ENCODE measurements at regions not wholly inside any gene's neighbourhood (a gene's known extent, or its start where the extent isn't known, plus 50 kb on each side); places are given as distances from the start of the nearest gene placed in this dataset.

- no peak for TF ChIP-seq CTCF (IDR thresholded peaks at IDR 0.05; ENCODE audit: insufficient read depth, low read length, poor library complexity, severe bottlenecking)
- Histone ChIP-seq H3K27me3 (replicated peaks; ENCODE audit: control insufficient read depth, insufficient read depth, low read length) (no peaks in the 10 kb centered on the region), H3K36me3 (ENCODE audit: control insufficient read depth, insufficient read depth, low read length) (no peaks in the 10 kb centered on the region), H3K4me3 (replicated peaks; ENCODE audit: low read depth, low read length) (no peak overlapping the region)
- no peak for DNase-seq (ENCODE audit: extremely low read depth, insufficient read length)
Observed at GRCh38 chr14:84959851-84960520, 570.0 kb upstream of the FLRT2 start.

- no peaks in the 10 kb centered on the region for H3K27me3 ChIP-seq (replicated peaks; ENCODE audit: control insufficient read depth, insufficient read depth, low read length)
- H3K4me3 ChIP-seq (replicated peaks; ENCODE audit: low read depth, low read length): no peak overlapping the region
- TF ChIP-seq CTCF (IDR thresholded peaks at IDR 0.05; ENCODE audit: insufficient read depth, low read length, poor library complexity, severe bottlenecking): no peak
- DNase-seq (ENCODE audit: extremely low read depth, insufficient read length): no peak
- no peaks in the 10 kb centered on the region for H3K36me3 ChIP-seq (ENCODE audit: control insufficient read depth, insufficient read depth, low read length)
Observed at GRCh38 chr14:84961637-84962036, 568.3 kb upstream of the FLRT2 start.

- no peak for TF ChIP-seq CTCF (IDR thresholded peaks at IDR 0.05; ENCODE audit: insufficient read depth, low read length, poor library complexity, severe bottlenecking)
- Histone ChIP-seq H3K27me3 (replicated peaks; ENCODE audit: control insufficient read depth, insufficient read depth, low read length) (no peaks in the 10 kb centered on the region), H3K4me3 (replicated peaks; ENCODE audit: low read depth, low read length) (no peak overlapping the region), H3K36me3 (ENCODE audit: control insufficient read depth, insufficient read depth, low read length) (no peaks in the 10 kb centered on the region)
- no peak for DNase-seq (ENCODE audit: extremely low read depth, insufficient read length)
Observed at GRCh38 chr14:84963518-84963917, 566.4 kb upstream of the FLRT2 start.

GRCh38 chr14:84965279-84965678, 564.7 kb upstream of the FLRT2 start:
- TF ChIP-seq CTCF (IDR thresholded peaks at IDR 0.05; ENCODE audit: insufficient read depth, low read length, poor library complexity, severe bottlenecking): no peak
- Histone ChIP-seq H3K4me3 (replicated peaks; ENCODE audit: low read depth, low read length) (no peak overlapping the region), H3K36me3 (ENCODE audit: control insufficient read depth, insufficient read depth, low read length) (no peaks in the 10 kb centered on the region), H3K27me3 (replicated peaks; ENCODE audit: control insufficient read depth, insufficient read depth, low read length) (no peaks in the 10 kb centered on the region)
- DNase-seq (ENCODE audit: extremely low read depth, insufficient read length): no peak

GRCh38 chr14:84969501-84969900, 560.4 kb upstream of the FLRT2 start:
- DNase-seq (ENCODE audit: extremely low read depth, insufficient read length): no peak
- Histone ChIP-seq H3K36me3 (ENCODE audit: control insufficient read depth, insufficient read depth, low read length) (no peaks in the 10 kb centered on the region), H3K4me3 (replicated peaks; ENCODE audit: low read depth, low read length) (no peak overlapping the region), H3K27me3 (replicated peaks; ENCODE audit: control insufficient read depth, insufficient read depth, low read length) (no peaks in the 10 kb centered on the region)
- no peak for TF ChIP-seq CTCF (IDR thresholded peaks at IDR 0.05; ENCODE audit: insufficient read depth, low read length, poor library complexity, severe bottlenecking)
